ENCODE measurements at regions not wholly inside any gene's neighbourhood (a gene's known extent, or its start where the extent isn't known, plus 50 kb on each side); places are given as distances from the start of the nearest gene placed in this dataset.

GRCh38 chr18:73869182-73869581, 278.5 kb downstream of the FBXO15 start:
- WGBS, 2 experiments (ENCODE audit: insufficient coverage in 1 of 2, insufficient read length in 1 of 2) = 84 to 89% methylated on average over 2 to 3 of the region's 3 CpGs
- H3K36me3 ChIP-seq (ENCODE audit: control insufficient read depth, insufficient read depth, low read length) = no peaks in the 10 kb centered on the region
- Mint-ChIP-seq H3K36me3 (ENCODE audit: low read depth) (no peaks in the 10 kb centered on the region), H3K27ac (no peak overlapping the region), H3K27me3 (ENCODE audit: insufficient read depth) (peaks cover 4% of the 10 kb centered on the region), H3K9me3 (no peaks in the 10 kb centered on the region), H3K4me3 (no peak overlapping the region), H3K4me1 (no peaks in the 10 kb centered on the region)
- no peaks in the 10 kb centered on the region for H3K9me3 ChIP-seq (ENCODE audit: control insufficient read depth, low read length)
- DNase-seq = no peak
- no peaks in the 10 kb centered on the region for H3K27me3 ChIP-seq (ENCODE audit: control insufficient read depth, insufficient read depth, low read length, poor library complexity, severe bottlenecking)
- H3K4me1 ChIP-seq (ENCODE audit: control insufficient read depth, insufficient read depth, low read length) = no peaks in the 10 kb centered on the region
- H3K4me3 ChIP-seq (ENCODE audit: low read length) = no peak overlapping the region
- H3K27ac ChIP-seq (ENCODE audit: low read depth, low read length) = no peak overlapping the region
- no peak for TF ChIP-seq CTCF (conservative IDR thresholded peaks at IDR 0.05)
- no peak overlapping the region for H3K9ac ChIP-seq (ENCODE audit: extremely low read depth, low read length, poor library complexity, severe bottlenecking)

- no peaks in the 10 kb centered on the region for H3K4me1 ChIP-seq (ENCODE audit: control insufficient read depth, insufficient read depth, low read length)
- peaks cover 6% of the 10 kb centered on the region for H3K27me3 Mint-ChIP-seq (ENCODE audit: insufficient read depth)
Measured at GRCh38 chr18:73861771-73862170, 285.9 kb downstream of the FBXO15 start.

GRCh38 chr18:73859837-73860397, 287.7 kb downstream of the FBXO15 start:
- WGBS, 2 experiments (ENCODE audit: insufficient coverage in 1 of 2, insufficient read length in 1 of 2) = 91% methylated on average over 7 to 9 of the region's 9 CpGs
- Mint-ChIP-seq H3K4me1 (no peaks in the 10 kb centered on the region), H3K27ac (no peak overlapping the region), H3K36me3 (ENCODE audit: low read depth) (no peaks in the 10 kb centered on the region), H3K4me3 (no peak overlapping the region), H3K27me3 (ENCODE audit: insufficient read depth) (peaks cover 4% of the 10 kb centered on the region), H3K9me3 (no peaks in the 10 kb centered on the region)
- Histone ChIP-seq H3K9me3 (ENCODE audit: control insufficient read depth, low read length) (no peaks in the 10 kb centered on the region), H3K4me3 (ENCODE audit: low read length) (no peak overlapping the region), H3K27ac (ENCODE audit: low read depth, low read length) (no peak overlapping the region), H3K27me3 (ENCODE audit: control insufficient read depth, insufficient read depth, low read length, poor library complexity, severe bottlenecking) (no peaks in the 10 kb centered on the region), H3K4me1 (ENCODE audit: control insufficient read depth, insufficient read depth, low read length) (no peaks in the 10 kb centered on the region), H3K9ac (ENCODE audit: extremely low read depth, low read length, poor library complexity, severe bottlenecking) (no peak overlapping the region), H3K36me3 (ENCODE audit: control insufficient read depth, insufficient read depth, low read length) (no peaks in the 10 kb centered on the region)
- no peak for TF ChIP-seq CTCF (conservative IDR thresholded peaks at IDR 0.05)
- DNase-seq = no peak

More at GRCh38 chr18:73861771-73862170, 285.9 kb downstream of the FBXO15 start:
- no peaks in the 10 kb centered on the region for H3K9me3 Mint-ChIP-seq
- H3K9ac ChIP-seq (ENCODE audit: extremely low read depth, low read length, poor library complexity, severe bottlenecking) = no peak overlapping the region
- H3K27me3 ChIP-seq (ENCODE audit: control insufficient read depth, insufficient read depth, low read length, poor library complexity, severe bottlenecking) = no peaks in the 10 kb centered on the region
- H3K9me3 ChIP-seq (ENCODE audit: control insufficient read depth, low read length) = no peaks in the 10 kb centered on the region
- no peak overlapping the region for H3K27ac ChIP-seq (ENCODE audit: low read depth, low read length)
- DNase-seq = no peak
- H3K36me3 ChIP-seq (ENCODE audit: control insufficient read depth, insufficient read depth, low read length) = no peaks in the 10 kb centered on the region
- H3K4me1 Mint-ChIP-seq = no peaks in the 10 kb centered on the region
- H3K4me3 ChIP-seq (ENCODE audit: low read length) = no peak overlapping the region
- H3K4me3 Mint-ChIP-seq = no peak overlapping the region
- H3K36me3 Mint-ChIP-seq (ENCODE audit: low read depth) = no peaks in the 10 kb centered on the region
- TF ChIP-seq CTCF (conservative IDR thresholded peaks at IDR 0.05) = no peak
- no peak overlapping the region for H3K27ac Mint-ChIP-seq
- WGBS, 2 experiments (ENCODE audit: insufficient coverage in 1 of 2, insufficient read length in 1 of 2) = 91% methylated on average over 6 of the region's 6 CpGs; no CpG with 5 or more reads in 1 of the 2 experiments
